RWPE1 (cell line): ENCODE measurements at regions not wholly inside any gene's neighbourhood (a gene's known extent, or its start where the extent isn't known, plus 50 kb on each side); places are given as distances from the start of the nearest gene placed in this dataset.

Source experiments
- CTCF ChIA-PET: fragments of 350-600 bp; sonication (Branson Sonifier 250); formaldehyde crosslinking; extraction: SDS; loops from one replicate; lab custom pipeline; 2021; lab: Yijun Ruan, JAX
- POLR2A ChIA-PET: fragments of 400-600 bp; formaldehyde crosslinking; extraction: SDS; loops from one replicate; lab custom pipeline; 2020; ENCODE audit warnings: antibody characterized with exemption; ENCODE audit not compliant: low non-redundant PET; lab: Yijun Ruan, JAX
- DNase-seq: peaks from one replicate; pipeline ENCODE4 v3.0.0; 2012; ENCODE audit warnings: low spot score
- H3K27ac ChIP-seq: fragments of 450-650 bp; 2 replicates; pipeline ENCODE4 v1.5.1; 2017
- CTCF ChIP-seq: fragments of 450-650 bp; conservative IDR thresholded peaks from 2 replicates; pipeline ENCODE4 v1.5.1; 2017; ENCODE audit warnings: low read depth, mild to moderate bottlenecking

- TF ChIP-seq CTCF, result no peak
- ChIA-PET POLR2A (no interaction called here), CTCF (no interaction called here)
- no peak overlapping the region for H3K27ac ChIP-seq
- DNase-seq, result no peak
Measured at GRCh38 chr10:31166606-31167005, 134.9 kb upstream of the ZNF438 start.

DNA sequence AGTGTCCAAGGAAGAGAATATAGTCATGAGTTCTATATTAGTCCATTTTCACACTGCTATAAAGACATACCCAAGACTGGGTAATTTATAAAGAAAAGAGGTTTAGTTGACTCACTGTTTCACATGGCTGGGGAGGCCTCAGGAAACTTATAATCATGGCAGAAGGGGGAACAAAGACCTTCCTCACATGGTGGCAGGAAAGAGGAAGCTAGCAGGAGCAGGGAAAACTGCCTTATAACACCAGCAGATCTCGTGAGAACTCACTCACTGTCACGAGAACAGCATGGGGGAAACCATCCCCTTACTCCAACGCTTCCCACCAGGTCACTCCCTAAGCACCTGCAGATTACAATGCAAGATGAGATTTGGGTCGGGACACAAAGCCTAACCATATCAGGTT is 139.0 kb upstream of the ZNF438 start:
- no peak for DNase-seq
- CTCF ChIA-PET, result no interaction called here

DNA sequence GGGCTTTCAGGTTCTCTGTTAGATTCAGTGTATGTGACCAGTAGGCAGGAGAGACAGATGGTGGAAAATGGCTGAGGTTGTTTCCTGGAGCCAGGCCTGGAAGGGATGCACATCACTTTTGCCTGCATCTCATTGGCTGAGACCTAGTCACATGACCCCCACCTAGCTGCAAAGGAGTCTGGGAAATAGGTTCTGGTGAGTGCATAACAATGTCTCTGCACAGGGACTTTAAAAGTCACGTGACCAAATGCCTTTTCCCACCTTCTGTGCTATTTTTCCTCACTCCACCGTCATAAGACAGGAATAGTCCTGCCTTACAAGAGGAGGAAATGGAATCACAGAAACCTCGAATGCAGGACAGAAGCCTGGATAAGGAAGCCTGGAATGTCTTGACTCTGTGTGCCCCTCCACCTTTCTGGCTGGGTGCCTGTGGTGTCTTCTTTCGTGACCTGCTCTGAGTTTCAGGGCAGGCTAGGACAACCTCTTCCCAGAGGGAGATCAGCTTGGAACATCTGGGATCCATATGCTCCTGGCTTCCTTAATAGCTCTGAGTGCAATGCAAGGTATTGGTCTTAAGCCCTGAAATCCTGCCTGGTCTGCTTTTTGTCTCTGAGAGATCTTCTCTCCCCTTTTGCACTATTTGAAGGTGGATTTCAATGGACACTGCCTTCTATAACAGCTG is 139.9 kb upstream of the ZNF438 start:
- DNase-seq, result no peak
- TF ChIP-seq CTCF, result no peak
- CTCF ChIA-PET, result no interaction called here
- no peak overlapping the region for H3K27ac ChIP-seq
- POLR2A ChIA-PET, result no interaction called here

More for the DNA sequence above, 139.0 kb upstream of the ZNF438 start:
- POLR2A ChIA-PET, result no interaction called here
- H3K27ac ChIP-seq, result no peak overlapping the region
- TF ChIP-seq CTCF, result no peak

GRCh38 chr10:31172925-31173324 is 141.3 kb upstream of the ZNF438 start:
- CTCF ChIA-PET, result no interaction called here
- no peak for TF ChIP-seq CTCF
- POLR2A ChIA-PET, result no interaction called here
- no peak for DNase-seq
- H3K27ac ChIP-seq, result no peak overlapping the region

DNA sequence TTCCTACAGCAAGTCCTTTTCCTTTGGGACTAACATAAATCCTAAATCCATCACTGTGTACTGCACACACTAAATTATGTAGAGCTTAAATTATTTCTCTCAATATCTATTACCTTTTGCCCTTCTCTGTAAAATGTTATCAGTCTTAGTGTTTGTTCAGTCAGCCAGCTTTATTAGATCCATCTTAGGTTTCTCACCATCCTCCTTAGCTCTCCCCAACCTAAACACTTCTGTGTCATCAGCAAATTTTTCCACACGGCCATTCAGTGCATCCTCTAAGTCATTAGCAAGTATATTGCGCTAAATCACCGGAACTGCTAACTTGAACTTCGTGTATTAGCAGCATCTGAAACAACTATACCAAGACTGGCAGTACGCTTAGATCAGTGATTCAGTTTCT is 142.1 kb upstream of the ZNF438 start:
- no peak for DNase-seq
- POLR2A ChIA-PET, result no interaction called here
- TF ChIP-seq CTCF, result no peak
- CTCF ChIA-PET, result no interaction called here
- no peak overlapping the region for H3K27ac ChIP-seq

DNA sequence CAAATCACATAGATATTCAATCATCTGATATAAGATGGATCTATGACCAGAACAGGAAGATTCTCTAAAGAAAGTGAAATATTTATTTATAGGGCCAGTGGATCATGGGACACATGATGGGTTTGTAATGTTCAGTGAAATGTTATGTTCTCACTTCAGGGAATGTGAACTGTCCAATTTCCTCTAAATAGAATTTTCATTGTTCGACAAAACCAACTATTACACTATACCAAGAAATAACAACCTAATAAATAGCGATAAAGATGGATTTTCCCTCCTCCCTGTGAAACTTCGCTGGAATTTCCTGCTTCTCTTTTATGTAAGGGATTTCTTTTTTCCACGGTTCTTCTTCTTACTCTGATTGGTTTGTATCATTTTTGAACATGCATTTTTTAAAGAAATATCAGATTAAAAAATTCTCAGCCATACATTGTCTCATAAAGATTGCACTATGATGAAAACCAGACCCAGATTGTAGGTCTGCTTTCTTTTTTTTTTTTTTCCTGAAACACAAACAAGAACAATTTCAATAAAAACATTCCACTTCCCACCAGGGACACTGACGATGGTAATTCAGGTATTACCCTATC is 139.8 kb upstream of the ZEB1 start:
- POLR2A ChIA-PET, result no interaction called here
- TF ChIP-seq CTCF, result no peak
- CTCF ChIA-PET, result no interaction called here
- no peak for DNase-seq
- no peak overlapping the region for H3K27ac ChIP-seq
